A673 (cell line): ENCODE measurements at regions not wholly inside any gene's neighbourhood (a gene's known extent, or its start where the extent isn't known, plus 50 kb on each side); places are given as distances from the start of the nearest gene placed in this dataset.

Experiments used
- EZH2 ChIP-seq: fragments of 200-600 bp; sonication (generic); IDR thresholded peaks from 2 replicates; pipeline ENCODE4 v1.6.1; 2017; ENCODE audit warnings: borderline replicate concordance, low read depth, mild to moderate bottlenecking, mixed read lengths, antibody characterized with exemption, low read length; ENCODE audit not compliant: poor library complexity, severe bottlenecking
- TF ChIP-seq, protein P1 (sequence below): fragments of 300-800, 200-600 bp; sonication (generic); conservative IDR thresholded peaks from 2 replicates; pipeline ENCODE4 v1.5.1; 2017; ENCODE audit warnings: low read depth, mild to moderate bottlenecking, antibody characterized with exemption, low read length, moderate library complexity, mixed read lengths

DNA sequence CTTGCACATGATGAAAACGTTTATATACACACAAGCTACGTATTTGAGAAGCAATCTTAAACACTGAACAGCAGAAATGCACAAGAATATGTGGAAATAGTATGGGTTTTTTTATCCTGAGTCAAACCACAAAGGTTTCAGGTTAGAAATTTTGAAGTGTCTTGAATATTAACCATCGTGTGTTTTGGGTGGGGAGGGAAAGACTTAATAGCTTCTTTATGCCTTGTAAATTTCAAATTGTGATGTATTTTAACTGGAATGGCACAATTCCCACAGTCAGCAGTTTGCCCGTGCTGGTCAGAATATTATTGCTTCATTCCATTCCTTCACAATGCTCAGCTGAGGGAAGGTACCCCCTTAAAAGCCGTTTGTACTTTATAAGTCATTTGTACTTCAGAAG lies 67.4 kb upstream of the WDR1 start:
- TF ChIP-seq, protein P1, sequence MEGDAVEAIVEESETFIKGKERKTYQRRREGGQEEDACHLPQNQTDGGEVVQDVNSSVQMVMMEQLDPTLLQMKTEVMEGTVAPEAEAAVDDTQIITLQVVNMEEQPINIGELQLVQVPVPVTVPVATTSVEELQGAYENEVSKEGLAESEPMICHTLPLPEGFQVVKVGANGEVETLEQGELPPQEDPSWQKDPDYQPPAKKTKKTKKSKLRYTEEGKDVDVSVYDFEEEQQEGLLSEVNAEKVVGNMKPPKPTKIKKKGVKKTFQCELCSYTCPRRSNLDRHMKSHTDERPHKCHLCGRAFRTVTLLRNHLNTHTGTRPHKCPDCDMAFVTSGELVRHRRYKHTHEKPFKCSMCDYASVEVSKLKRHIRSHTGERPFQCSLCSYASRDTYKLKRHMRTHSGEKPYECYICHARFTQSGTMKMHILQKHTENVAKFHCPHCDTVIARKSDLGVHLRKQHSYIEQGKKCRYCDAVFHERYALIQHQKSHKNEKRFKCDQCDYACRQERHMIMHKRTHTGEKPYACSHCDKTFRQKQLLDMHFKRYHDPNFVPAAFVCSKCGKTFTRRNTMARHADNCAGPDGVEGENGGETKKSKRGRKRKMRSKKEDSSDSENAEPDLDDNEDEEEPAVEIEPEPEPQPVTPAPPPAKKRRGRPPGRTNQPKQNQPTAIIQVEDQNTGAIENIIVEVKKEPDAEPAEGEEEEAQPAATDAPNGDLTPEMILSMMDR: no peak
- no peak for TF ChIP-seq EZH2
